ENCODE measurements at regions not wholly inside any gene's neighbourhood (a gene's known extent, or its start where the extent isn't known, plus 50 kb on each side); places are given as distances from the start of the nearest gene placed in this dataset.

GRCh38 chr7:54967377-54967776 lies 51.4 kb upstream of the EGFR start:
- TF ChIP-seq CTCF (conservative IDR thresholded peaks at IDR 0.05): no peak
- no peak for TF ChIP-seq ZFX (IDR thresholded peaks at IDR 0.05)

Measured in C4-2B (cell line).